HG03045 (cell line): ENCODE measurements at regions not wholly inside any gene's neighbourhood (a gene's known extent, or its start where the extent isn't known, plus 50 kb on each side); places are given as distances from the start of the nearest gene placed in this dataset.

Source experiments
- ATAC-seq: cut with Tn5 transposase; IDR thresholded peaks from one replicate; pipeline ENCODE4 v1.9.1; 2021; ENCODE audit warnings: mild to moderate bottlenecking, moderate library complexity; ENCODE audit not compliant: unreplicated experiment

DNA sequence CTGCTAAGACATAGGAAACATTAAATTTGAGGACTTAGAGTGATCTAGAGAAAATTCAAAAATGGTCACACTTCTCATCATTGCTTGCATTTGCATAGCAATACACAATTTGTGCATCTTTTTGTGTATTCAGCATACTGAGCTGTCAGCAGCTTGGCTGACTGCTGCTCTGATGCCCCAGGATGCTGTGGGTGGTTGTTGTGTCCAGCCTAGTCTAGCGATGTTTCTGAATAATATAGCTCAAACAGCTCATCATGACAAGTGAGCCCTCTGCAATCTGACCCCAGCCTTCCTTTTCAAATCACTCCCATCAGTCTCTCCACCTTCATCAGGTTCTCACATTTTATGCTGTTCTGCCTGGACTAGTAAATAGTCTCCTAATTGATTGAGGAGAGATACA, 483.7 kb upstream of the SPHKAP start:
- no peak for ATAC-seq

DNA sequence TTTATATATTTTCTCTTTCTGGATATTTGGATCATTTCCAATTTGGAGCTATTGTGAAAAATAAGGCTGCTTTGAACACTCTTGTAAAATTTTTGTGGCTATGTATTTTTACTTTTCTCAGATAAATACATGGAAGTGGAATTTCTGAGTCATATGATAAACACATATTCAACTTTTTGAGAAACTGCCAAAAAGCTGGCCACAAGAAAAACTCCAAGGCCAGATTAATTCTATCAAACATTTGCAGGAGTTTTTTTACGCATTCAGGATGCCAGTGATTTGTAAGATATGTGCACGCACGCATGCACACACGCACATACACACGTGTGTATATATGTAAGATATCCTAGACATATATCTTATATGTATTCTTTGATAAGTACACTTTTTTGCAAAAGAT, 477.5 kb upstream of the SPHKAP start:
- no peak for ATAC-seq

DNA sequence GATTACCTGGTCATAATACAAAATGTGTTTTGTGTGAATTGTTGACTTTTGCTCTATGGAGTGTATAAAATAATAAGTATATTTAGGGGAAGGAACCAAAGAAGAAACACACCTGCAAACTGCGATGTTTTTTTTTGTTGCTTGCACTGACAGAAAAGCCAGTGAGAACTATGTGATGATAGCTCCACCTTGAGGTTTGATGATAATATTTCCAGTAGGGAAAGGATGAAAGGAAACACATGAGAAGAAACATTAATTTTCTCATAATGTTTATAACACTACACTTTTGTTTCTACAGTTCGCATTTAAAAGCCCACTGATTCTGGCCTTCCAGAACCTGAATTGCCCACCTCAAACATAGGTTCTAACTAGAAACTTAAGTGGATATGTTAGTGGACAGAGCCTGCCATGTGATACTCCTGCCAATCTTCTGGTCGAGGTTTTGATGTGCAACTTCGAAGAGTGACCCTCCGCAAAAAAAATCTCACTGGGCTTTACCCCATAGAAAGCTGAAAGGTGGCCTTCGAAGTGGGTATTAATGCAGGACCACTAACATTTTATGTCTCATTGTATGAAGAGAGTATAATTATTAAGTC, 476.4 kb upstream of the SPHKAP start:
- ATAC-seq, result no peak

DNA sequence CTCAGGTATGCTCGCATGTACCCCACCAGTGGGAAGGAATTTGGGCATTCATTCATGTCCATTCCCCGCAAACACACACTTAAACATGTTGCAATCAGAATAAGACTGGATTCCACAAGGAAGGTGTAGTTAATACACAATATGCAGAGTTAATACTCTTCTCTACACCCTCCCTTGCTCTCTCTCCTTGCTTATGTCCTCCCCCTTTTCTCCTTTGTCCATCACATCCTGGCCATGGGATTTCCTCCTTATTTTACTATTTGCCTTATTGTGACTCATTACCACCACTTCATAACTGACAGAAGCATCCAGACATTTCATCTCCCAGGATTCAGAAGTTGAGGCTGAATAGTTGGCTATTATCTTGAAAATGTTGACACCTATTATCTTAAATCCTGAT, 473.8 kb upstream of the SPHKAP start:
- no peak for ATAC-seq

DNA sequence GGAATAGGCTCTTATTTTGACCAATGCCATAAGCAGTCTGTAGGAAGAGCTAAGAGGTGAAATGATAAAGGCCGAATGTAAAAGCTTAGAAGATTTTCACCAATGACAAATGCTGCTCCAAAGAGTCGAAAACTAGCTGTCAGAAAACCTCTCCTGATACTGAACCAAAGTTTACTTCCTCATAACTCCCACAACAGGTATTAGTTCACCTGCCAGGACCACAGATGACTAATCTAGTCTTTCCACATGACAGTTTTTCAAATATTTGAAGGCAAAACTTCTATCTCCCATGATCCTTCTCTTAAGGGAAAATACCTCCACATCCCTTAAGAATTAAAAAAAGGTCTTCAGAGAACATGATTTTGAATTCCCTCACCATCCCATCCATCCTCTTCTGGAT, 473.2 kb upstream of the SPHKAP start:
- no peak for ATAC-seq

DNA sequence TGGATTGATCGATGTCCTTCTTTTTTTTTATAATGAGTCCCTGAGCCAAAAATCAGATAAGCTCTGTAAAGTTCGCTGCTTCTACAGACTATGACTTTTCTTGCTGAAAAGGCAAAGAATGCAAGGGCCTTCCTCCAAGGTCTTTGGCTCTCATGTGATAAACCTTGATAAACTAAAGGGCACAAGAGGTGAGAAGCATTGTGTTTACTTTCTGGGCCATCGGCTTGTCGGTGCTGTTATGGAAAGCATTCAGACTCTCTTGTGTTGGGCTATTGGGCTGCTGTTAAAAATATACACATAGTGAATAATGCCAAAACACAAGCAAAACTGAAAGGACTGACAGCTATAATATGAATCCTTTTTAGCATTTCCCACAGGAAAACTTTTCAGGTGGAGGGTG, 472.4 kb upstream of the SPHKAP start:
- no peak for ATAC-seq

DNA sequence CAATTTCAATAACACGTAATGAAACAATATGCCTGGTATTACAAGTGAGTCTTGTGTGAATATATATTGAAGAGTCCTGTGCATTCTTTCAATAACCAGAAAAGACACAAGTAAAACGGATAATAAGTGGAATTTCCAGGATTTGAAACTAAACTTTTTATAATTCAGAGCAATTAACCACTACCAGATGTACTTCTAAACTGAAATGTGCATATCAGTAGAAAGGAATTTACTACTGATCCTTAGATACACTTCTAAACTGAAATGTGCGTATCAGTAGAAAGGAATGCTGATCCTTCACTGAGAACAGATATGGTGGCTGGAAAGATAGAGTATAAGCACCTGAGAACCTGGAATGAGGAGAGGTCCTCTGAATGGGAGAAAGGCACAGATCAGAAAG, 470.9 kb upstream of the SPHKAP start:
- no peak for ATAC-seq

DNA sequence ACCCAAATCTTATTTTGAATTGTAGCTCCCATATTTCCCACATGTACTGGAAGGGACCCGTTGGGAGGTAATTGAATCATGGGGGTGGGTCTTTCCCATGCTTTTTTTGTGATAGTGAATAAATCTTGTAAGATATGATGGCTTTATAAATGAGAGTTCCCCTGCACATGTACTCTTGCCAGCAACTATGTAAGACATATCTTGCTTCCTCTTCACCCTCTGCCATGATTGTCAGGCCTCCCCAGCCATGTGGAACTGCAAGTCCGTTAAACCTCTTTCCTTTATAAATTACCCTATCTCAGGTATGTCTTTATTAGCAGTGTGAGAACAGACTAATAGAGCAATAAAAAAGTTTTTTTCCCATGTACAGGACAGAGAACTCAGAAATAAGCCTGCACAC, 468.4 kb upstream of the SPHKAP start:
- no peak for ATAC-seq

DNA sequence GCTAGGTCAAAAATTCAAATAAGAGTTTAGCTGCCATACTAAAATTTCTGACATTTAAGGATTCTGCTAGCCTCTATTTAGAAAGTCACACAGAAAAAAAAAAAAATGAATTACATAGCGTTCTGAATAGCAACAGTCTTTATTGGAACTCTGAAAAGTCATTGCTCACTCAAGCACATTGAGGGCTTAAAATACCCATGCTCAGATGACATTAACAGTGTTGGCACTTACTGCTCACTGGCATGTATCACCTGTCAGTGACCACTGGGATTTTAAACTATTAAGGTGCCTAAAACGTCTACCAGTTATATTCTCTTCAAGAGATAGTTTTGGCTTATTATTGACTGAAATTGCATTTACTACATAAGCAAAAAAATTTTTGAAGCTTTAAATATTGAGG, 468.0 kb upstream of the SPHKAP start:
- no peak for ATAC-seq

DNA sequence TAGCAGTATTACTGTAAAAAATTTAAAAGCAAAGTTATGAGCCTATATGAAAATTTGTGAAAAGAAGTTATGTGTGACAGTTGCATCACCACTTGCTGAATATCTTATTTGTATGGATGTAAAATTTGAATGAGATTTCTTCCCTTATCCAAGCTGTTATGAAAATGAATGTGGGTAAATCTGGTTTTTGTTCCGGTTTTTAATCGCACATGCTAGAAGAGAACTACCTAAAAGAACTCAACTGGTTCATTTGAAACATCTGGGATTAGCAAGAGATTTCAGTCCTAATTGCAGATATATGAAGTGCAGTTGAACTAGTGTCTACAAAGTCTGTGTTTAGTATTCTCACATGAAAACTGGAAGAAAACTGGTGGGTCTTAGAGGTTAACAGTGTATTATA, 467.1 kb upstream of the SPHKAP start:
- no peak for ATAC-seq

DNA sequence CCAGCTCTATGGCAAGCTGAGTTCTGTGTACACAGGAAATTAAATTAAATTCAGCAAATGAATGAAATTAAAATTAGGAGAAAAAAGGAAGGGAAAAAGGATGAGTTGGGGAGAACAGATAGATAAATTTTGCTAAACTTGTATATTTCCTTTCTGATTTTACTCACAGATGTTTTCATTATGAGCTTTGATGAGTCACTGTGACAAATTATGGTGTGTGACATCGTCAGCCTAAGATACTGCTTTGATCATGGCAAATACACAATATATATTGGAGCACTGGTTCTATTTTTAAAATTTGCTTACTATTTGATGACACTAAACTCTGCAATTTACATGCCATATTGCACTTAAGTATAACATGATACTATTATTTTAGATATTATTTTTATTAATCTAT, 464.6 kb upstream of the SPHKAP start:
- no peak for ATAC-seq

DNA sequence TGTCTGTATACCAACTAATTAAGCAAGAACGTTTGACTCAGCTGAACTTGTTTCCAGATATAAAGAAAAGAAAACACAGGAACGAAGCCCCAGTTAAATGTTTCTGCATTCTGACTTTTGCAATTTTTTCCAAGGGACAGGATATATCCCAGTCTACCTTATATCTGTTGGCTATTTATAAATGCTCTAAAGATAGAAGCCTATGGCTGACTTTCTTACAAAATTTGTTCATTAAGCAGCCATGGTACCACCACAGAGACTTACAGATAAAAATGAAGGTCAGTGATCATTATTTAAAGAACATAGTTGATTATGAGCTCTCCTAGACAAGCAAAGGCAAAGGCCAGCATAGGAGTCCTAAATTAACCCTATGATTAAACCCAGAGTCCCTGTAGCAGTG, 462.7 kb upstream of the SPHKAP start:
- no peak for ATAC-seq

DNA sequence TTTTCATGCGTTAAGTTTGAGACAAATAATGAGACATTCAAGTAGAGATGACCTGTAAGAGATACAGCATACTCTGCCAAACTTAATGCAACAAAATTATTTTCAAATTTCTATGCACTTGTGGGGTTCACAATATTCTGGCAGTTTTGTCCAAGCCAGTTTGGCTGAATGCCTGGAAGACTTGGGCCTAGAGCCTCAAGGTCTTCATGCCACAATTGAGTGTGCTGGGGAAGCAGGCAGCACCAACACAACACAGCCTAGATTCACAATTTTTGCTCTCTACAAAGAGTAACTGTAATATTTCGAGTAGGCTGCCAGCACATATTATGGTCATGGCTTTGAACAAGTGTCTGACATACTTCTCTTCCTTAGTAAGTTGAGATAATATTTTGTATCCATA, 461.4 kb upstream of the SPHKAP start:
- no peak for ATAC-seq

DNA sequence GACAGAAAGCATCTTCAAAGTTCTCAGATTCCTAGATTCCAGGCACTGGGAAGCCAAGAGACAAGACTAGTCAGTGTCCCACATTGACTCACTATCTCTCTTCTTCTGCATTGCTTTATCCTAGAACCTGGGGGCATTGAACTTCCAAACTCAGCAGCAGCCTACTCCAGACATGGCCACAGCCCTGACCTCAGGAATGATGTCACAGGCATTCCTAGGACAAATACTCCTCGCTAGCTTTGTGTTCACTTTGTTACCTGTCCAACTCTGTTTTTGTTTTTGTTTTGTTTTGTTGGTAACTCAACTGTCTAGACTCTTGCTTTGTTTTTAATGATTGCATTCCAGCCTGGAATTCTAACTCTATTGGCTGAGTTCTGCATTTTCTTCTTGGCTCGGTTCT, 449.3 kb upstream of the SPHKAP start:
- no peak for ATAC-seq

DNA sequence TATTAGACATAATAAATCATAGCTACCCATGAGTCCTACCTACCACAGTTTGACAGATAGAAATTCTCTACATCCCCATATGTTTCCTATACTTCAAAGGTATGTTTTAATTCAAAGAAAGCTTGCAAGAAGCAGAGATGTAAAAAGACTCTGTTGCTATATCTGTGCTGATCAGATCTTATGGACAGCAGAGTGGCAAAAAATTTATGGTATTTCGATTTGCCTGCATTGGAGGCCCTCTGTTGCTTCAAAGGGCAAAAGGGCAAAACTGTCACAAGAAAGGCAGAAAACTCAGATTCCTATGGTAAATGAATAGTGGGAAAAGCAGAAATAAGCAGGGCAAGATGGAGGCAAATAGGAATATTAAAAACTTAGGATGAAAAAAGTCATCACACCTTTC, 447.8 kb upstream of the SPHKAP start:
- no peak for ATAC-seq

DNA sequence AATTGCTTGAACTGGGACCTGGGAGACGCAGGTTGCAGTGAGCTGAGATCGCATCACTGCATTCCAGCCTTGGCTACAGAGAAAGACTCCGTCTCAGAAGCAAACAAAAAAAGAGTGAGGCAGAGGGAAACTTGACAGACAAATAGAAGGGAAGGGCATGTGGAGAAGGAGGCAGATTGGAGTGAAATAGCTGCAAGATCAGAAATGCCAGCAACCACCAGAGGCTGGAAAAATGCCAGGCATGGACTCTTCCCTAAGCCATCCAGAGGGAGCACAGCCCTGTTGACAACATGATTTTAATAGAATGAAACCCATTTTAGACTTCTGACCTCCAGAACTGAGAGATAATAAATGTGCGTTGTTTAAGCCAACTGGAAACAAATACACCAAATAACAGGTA, 447.2 kb upstream of the SPHKAP start:
- ATAC-seq, result no peak

DNA sequence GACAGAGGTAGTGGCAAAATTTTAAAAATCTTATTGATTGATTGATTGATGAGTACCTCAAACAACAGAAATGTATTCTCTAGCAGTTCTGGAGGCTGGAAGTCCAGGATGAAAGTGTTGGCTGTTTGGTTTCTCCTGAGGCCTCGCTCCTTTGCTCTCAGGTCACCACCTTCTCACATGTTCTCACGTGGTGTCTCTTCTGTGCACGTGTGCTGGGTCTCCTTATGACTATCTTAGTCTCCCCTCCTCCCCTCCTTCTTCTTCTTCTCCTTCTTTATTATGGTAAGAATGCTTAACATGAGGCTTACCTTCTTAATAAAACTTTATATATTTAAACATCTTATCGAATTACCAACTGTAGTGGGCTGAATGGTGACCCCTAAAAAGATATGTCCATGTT, 446.0 kb upstream of the SPHKAP start:
- ATAC-seq, result no peak

DNA sequence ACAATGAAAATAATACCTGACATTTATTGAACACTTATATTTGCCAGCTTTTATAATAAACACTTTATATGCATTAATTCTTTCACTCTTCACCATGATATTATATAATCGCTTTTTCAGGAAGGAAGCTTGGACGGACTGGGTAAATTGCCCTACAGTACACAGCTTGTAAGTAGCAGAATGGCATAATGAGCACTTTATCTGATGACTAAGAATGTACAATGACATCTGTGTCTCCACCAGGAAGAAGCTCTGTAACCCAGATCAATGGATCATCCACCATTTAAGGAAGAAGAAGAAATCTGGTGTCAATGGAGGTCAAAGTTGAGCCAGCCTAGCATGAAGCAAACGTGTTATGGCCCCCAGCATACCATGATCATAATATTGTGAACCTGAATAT, 444.0 kb upstream of the SPHKAP start:
- ATAC-seq, result no peak

DNA sequence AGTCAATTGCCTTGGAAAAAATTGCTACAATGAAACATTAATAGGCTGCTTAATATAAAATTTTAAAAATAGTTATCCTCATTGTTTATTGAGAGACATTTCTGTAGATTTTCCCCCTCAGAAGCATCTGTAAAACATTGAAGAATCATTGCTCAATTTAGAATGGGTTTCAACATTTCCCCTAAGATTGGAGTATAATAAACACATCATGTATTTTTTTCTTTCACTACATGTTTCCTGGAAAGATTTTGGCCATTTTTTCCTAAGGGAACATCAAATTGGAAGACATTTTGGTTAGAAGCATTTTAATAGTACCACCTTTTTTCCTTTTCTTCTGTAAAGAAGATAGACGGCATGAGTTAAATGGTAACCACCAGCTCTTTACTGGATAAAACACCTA, 443.2 kb upstream of the SPHKAP start:
- ATAC-seq, result no peak

DNA sequence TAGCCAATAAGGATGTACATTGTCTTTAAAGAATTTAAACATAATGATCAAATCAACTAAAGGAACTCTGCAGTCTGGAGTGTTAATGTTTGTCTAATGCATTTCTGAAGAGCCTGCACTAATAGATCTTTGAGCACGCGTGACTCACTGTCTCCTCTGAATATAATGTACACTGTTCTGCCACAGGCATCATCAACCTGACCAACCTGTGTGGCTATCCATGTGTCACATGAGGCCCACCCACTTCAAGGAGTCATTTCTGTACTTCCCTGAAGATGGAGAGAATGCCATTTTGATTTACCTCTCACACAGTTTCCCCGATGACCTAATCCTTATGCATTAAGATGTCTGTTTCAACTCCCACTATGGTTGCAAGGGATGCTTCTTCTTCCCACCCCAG, 434.0 kb upstream of the SPHKAP start:
- ATAC-seq, result no peak

DNA sequence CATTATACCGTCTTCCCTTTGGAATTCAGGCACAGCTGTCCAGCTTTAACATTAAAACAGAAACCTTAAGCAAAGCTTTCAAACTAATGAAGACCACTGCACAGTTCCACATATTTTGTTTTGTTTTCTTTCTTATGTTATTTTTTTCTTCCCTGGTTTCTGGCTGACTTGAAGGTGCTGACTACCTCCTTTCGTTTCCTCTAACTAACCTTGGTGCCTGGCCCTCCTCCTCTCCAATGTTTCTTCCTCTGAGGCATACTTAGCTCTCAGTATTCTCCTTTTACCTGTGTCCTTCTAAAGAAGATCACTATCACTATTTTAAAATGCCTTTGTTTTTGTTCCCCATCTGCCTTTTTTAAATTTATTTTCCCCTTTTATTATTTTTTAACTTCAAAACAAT, 433.3 kb upstream of the SPHKAP start:
- no peak for ATAC-seq

DNA sequence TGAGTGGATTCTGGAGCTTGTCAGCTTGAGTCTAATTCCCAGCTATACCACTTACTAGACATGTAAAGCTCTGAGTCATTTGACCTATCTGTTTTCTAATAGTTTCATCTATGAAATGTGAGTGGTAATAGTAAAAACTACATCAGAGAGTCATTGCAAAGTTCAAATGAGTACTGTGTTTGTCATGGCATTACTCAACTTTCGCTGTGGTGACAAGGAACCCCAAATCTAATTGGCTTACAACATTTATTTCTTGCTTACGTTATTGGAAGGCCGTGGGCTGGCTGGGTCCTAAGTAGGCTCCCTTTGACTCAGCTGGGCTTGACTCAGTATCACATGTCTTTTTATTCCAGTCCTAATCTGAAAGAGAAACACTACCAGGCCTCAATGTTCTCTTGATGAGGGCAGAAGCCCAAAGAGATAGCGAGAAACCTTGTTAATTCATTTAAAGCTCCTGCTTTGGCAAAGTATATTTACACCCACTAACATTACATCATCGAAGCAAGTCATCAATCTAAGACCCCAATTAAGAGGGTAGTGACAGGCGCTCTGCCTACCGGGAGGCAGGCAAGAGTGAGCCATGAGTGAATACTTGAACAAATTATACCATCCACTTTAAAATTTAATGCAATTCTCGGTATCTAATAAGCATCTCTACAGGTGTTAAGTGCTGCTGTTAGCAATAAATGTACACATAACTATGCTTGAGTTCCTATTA, 431.8 kb upstream of the SPHKAP start:
- peak; percentile 67 for ATAC-seq

DNA sequence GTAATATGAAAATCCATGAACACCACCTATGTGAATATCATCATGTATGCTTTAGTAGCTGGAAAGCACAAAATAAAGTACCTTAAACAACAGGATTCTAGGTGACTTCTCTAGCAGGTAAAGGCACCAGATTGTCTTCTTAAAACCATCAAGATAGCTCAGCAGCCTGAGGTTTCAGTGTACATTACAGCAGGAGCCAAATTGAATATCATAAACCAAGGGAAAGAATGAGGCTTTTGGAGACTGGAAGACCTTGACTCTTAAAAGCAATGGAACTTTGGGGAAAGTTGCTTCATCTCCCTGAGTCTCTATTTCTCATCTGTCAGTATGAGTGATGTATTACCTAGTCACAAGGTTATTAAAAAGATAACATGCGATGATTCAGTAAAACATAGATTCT, 429.7 kb upstream of the SPHKAP start:
- ATAC-seq, result no peak
